Thyroid gland (tissue), 4 donors: ENCODE measurements at regions not wholly inside any gene's neighbourhood (a gene's known extent, or its start where the extent isn't known, plus 50 kb on each side); places are given as distances from the start of the nearest gene placed in this dataset.

ENCODE experiments used
- POLR2A ChIP-seq, 2 donors: fragments of 450-650 bp; IDR thresholded peaks; one replicate each; pipeline ENCODE4 v1.6.1; 2017; ENCODE audit warnings: antibody characterized with exemption in 2 of 2, mild to moderate bottlenecking in 2 of 2, moderate library complexity in 1 of 2
- TF ChIP-seq, protein P1 (sequence below), 6 experiments: fragments of 200-600 bp in 3 of 6; fragments of 450-650 bp in 3 of 6; sonication (generic) in 3 of 6; IDR thresholded peaks; one replicate each; pipeline ENCODE4 v1.5.1; 2016 to 2019; ENCODE audit warnings: antibody characterized with exemption in 6 of 6, mild to moderate bottlenecking in 2 of 6, inconsistent platforms in 1 of 6, moderate library complexity in 1 of 6

DNA sequence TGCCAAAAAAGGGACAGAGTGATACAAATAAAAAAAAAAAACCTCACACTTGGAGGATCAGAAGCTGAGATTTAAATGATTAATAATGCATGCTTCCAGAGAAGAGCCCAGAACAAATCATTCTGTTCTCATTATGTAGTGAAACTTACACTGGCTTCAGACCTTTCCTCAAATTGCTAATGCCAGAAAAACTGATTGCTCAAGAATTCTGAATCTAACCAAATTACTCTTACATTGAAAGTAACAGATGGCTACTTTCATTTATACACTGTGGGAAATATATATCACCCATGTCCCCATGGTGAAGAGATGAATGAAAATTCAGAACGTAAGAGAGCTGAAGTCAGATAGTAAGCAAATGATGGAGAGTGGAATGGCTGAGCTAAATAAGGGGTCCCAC lies 85.9 kb upstream of the NSMCE3 start:
- no peak for TF ChIP-seq POLR2A (IDR thresholded peaks at IDR 0.05)
- TF ChIP-seq, protein P1, sequence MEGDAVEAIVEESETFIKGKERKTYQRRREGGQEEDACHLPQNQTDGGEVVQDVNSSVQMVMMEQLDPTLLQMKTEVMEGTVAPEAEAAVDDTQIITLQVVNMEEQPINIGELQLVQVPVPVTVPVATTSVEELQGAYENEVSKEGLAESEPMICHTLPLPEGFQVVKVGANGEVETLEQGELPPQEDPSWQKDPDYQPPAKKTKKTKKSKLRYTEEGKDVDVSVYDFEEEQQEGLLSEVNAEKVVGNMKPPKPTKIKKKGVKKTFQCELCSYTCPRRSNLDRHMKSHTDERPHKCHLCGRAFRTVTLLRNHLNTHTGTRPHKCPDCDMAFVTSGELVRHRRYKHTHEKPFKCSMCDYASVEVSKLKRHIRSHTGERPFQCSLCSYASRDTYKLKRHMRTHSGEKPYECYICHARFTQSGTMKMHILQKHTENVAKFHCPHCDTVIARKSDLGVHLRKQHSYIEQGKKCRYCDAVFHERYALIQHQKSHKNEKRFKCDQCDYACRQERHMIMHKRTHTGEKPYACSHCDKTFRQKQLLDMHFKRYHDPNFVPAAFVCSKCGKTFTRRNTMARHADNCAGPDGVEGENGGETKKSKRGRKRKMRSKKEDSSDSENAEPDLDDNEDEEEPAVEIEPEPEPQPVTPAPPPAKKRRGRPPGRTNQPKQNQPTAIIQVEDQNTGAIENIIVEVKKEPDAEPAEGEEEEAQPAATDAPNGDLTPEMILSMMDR (IDR thresholded peaks at IDR 0.05) = no peak
